CD4-positive, alpha-beta T cell (primary cell): ENCODE measurements at regions not wholly inside any gene's neighbourhood (a gene's known extent, or its start where the extent isn't known, plus 50 kb on each side); places are given as distances from the start of the nearest gene placed in this dataset.

Experiments used
- ATAC-seq: fragments of 200-7000 bp; cut with Tn5 transposase; one replicate; pipeline ENCODE4 v1.10.0; 2022; ENCODE audit warnings: mild to moderate bottlenecking; ENCODE audit not compliant: poor library complexity
- CTCF ChIA-PET: fragments of 350-600 bp; sonication (Branson Sonifier 250); formaldehyde crosslinking; loops from one replicate; lab custom pipeline; 2021; ENCODE audit warnings: antibody characterized with exemption, inconsistent platforms; lab: Charles Lee
- POLR2A ChIA-PET: fragments of 350-600 bp; sonication (Branson Sonifier 250); formaldehyde crosslinking; loops from one replicate; lab custom pipeline; 2021; ENCODE audit warnings: antibody characterized with exemption, inconsistent platforms; lab: Charles Lee
- DNase-seq, 14 experiments: peaks; one replicate each; pipeline ENCODE4 v3.0.0-alpha.2; 2013 to 2020; ENCODE audit warnings: mixed read lengths in 2 of 14
- H3K27ac ChIP-seq, 2 donors: one replicate each; pipeline versions ENCODE4 v1.5.1 to v1.7.0; 2013; ENCODE audit warnings: low read length in 2 of 2, low read depth in 1 of 2, mild to moderate bottlenecking in 1 of 2
- H3K27me3 ChIP-seq, 2 experiments: 1 replicate in 1 of 2; 2 replicates in 1 of 2; pipeline versions ENCODE4 v1.6.1 to v1.7.0; 2013; ENCODE audit warnings: low read length in 2 of 2, control low read depth in 1 of 2, mild to moderate bottlenecking in 1 of 2, moderate library complexity in 1 of 2; ENCODE audit not compliant: insufficient read depth in 2 of 2, control insufficient read depth in 1 of 2
- H3K36me3 ChIP-seq: one replicate; pipeline ENCODE4 v1.6.1; 2013; ENCODE audit warnings: low read length, control low read depth; ENCODE audit not compliant: insufficient read depth
- H3K4me1 ChIP-seq: one replicate; pipeline ENCODE4 v1.6.1; 2013; ENCODE audit warnings: low read length, control low read depth; ENCODE audit not compliant: insufficient read depth
- H3K4me3 ChIP-seq: one replicate; pipeline ENCODE4 v1.5.1; 2013; ENCODE audit warnings: mild to moderate bottlenecking, low read length, moderate library complexity
- H3K9me3 ChIP-seq, 2 experiments: 1 replicate in 1 of 2; 2 replicates in 1 of 2; pipeline versions ENCODE4 v1.6.1 to v1.7.0; 2013; ENCODE audit warnings: low read length in 2 of 2, mild to moderate bottlenecking in 2 of 2, control low read depth in 1 of 2, moderate library complexity in 1 of 2; ENCODE audit not compliant: control insufficient read depth in 1 of 2, insufficient read depth in 1 of 2
- H3K27ac Mint-ChIP-seq: one replicate; pipeline ENCODE4 v1.8.0; 2020; ENCODE audit warnings: mixed read lengths
- H3K27me3 Mint-ChIP-seq: one replicate; pipeline ENCODE4 v1.8.0; 2021; ENCODE audit warnings: mixed read lengths
- H3K36me3 Mint-ChIP-seq: one replicate; pipeline ENCODE4 v1.8.0; 2021; ENCODE audit warnings: low read depth, mixed read lengths
- H3K4me1 Mint-ChIP-seq: one replicate; pipeline ENCODE4 v1.8.0; 2021; ENCODE audit warnings: low read depth, mixed read lengths
- H3K4me3 Mint-ChIP-seq: one replicate; pipeline ENCODE4 v1.8.0; 2020; ENCODE audit warnings: mild to moderate bottlenecking, mixed read lengths
- H3K9me3 Mint-ChIP-seq: one replicate; pipeline ENCODE4 v1.8.0; 2020; ENCODE audit warnings: mixed read lengths
- CTCF ChIP-seq: fragments of 200-600 bp; IDR thresholded peaks from one replicate; pipeline ENCODE4 v1.8.0; 2022; ENCODE audit warnings: antibody characterized with exemption, mild to moderate bottlenecking
- intact Hi-C, 2 experiments: fragments of 100-400 bp; cut with DNase I in 1 of 2; cut with micrococcal nuclease in 1 of 2; formaldehyde crosslinking; loops; one replicate each; pipeline versions ENCODE4 v1.15.1 to v1.9.0; 2023 to 2025; cut with DNase I, micrococcal nuclease

DNA sequence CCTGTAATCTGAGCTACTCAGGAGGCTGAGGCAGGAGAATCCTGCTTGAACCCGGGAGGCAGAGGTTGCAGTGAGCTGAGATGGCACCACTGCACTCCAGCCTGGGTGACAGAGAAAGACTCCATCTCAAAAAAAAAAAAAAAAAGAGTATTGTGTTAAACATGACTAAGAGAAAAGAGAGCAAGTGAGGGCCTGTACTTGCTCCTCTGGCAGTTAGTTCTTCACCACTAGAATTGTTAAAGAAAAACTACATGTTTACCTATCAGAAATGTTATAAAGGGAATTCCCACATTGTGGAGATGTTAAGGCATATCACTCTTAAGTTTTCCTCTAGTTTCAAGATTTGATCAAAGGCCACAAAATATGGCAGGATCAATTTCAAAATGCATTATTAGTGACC, 75.4 kb upstream of the LRATD1 start:
- DNase-seq (no peak), ATAC-seq (no peak)
- Histone ChIP-seq H3K36me3 (no peaks in the 10 kb centered on the region), H3K9me3 (peaks cover 0 to 5% of the 10 kb centered on the region in 2 experiments), H3K4me3 (no peak overlapping the region), H3K27ac (no peak overlapping the region), H3K4me1 (no peaks in the 10 kb centered on the region), H3K27me3 (no peaks in the 10 kb centered on the region)
- H3K36me3 Mint-ChIP-seq, result no peaks in the 10 kb centered on the region
- POLR2A ChIA-PET, result no interaction called here
- CTCF ChIA-PET, result no interaction called here
- H3K9me3 Mint-ChIP-seq, result peaks cover 2% of the 10 kb centered on the region
- H3K4me3 Mint-ChIP-seq, result no peak overlapping the region
- intact Hi-C loops, result no loop called here
- H3K4me1 Mint-ChIP-seq, result no peaks in the 10 kb centered on the region
- H3K27ac Mint-ChIP-seq, result no peak overlapping the region
- no peak for TF ChIP-seq CTCF
- H3K27me3 Mint-ChIP-seq, result no peaks in the 10 kb centered on the region

GRCh38 chr2:14557916-14558315, 74.6 kb upstream of the LRATD1 start:
- Histone ChIP-seq H3K27ac (no peak overlapping the region), H3K27me3 (no peaks in the 10 kb centered on the region), H3K36me3 (no peaks in the 10 kb centered on the region), H3K4me3 (no peak overlapping the region), H3K9me3 (peaks cover 0 to 5% of the 10 kb centered on the region in 2 experiments), H3K4me1 (no peaks in the 10 kb centered on the region)
- intact Hi-C loops, result no loop called here
- ChIA-PET CTCF (no interaction called here), POLR2A (no interaction called here)
- Mint-ChIP-seq H3K27ac (no peak overlapping the region), H3K4me1 (no peaks in the 10 kb centered on the region), H3K9me3 (no peaks in the 10 kb centered on the region), H3K36me3 (no peaks in the 10 kb centered on the region), H3K4me3 (no peak overlapping the region), H3K27me3 (no peaks in the 10 kb centered on the region)
- ATAC-seq (no peak), DNase-seq (no peak)
- TF ChIP-seq CTCF, result no peak

GRCh38 chr2:14558335-14558919, 74.1 kb upstream of the LRATD1 start:
- DNase-seq, result no peak
- no peak for TF ChIP-seq CTCF
- ChIA-PET POLR2A (no interaction called here), CTCF (no interaction called here)
- intact Hi-C loops, result no loop called here
- H3K27me3 Mint-ChIP-seq, result no peaks in the 10 kb centered on the region
- Histone ChIP-seq H3K4me3 (no peak overlapping the region), H3K27ac (no peak overlapping the region), H3K9me3 (peaks cover 0 to 5% of the 10 kb centered on the region in 2 experiments), H3K36me3 (no peaks in the 10 kb centered on the region), H3K27me3 (no peaks in the 10 kb centered on the region), H3K4me1 (no peaks in the 10 kb centered on the region)
- no peaks in the 10 kb centered on the region for H3K36me3 Mint-ChIP-seq
- no peak overlapping the region for H3K4me3 Mint-ChIP-seq
- H3K4me1 Mint-ChIP-seq, result no peaks in the 10 kb centered on the region
- ATAC-seq, result no peak
- no peaks in the 10 kb centered on the region for H3K9me3 Mint-ChIP-seq
- H3K27ac Mint-ChIP-seq, result no peak overlapping the region
